Keratinocyte (primary cell): ENCODE measurements at regions not wholly inside any gene's neighbourhood (a gene's known extent, or its start where the extent isn't known, plus 50 kb on each side); places are given as distances from the start of the nearest gene placed in this dataset.

Experiments
- DNase-seq: peaks from one replicate; pipeline ENCODE4 v3.0.0-alpha.2; 2011; ENCODE audit warnings: low read depth, missing footprints, low spot score
- FAIRE-seq: peaks from 2 replicates; lab custom pipeline; 2011; peaks lifted over from hg19 to GRCh38; lab: Jason Lieb, UNC
- H2AFZ ChIP-seq: 2 replicates; pipeline ENCODE4 v1.6.0; 2012; ENCODE audit warnings: low read length, control low read depth, inconsistent platforms; ENCODE audit not compliant: control insufficient read depth
- H3K27ac ChIP-seq: 2 replicates; pipeline ENCODE4 v1.5.1; 2011; ENCODE audit warnings: low read length; ENCODE audit not compliant: control insufficient read depth, insufficient read depth
- H3K27me3 ChIP-seq: 3 replicates; pipeline ENCODE4 v1.6.0; 2011; ENCODE audit warnings: low read length; ENCODE audit not compliant: control insufficient read depth, insufficient read depth; ENCODE audit errors: extremely low read depth
- H3K36me3 ChIP-seq, 2 experiments: 2 replicates in 1 of 2; 3 replicates in 1 of 2; pipeline ENCODE4 v1.5.1; 2011; ENCODE audit warnings: low read length in 2 of 2, mild to moderate bottlenecking in 1 of 2; ENCODE audit not compliant: control insufficient read depth in 2 of 2, insufficient read depth in 2 of 2; ENCODE audit errors: extremely low read depth in 1 of 2
- H3K4me1 ChIP-seq: 3 replicates; pipeline ENCODE4 v1.5.1; 2011; ENCODE audit warnings: low read length; ENCODE audit not compliant: control insufficient read depth, insufficient read depth; ENCODE audit errors: extremely low read depth
- H3K4me2 ChIP-seq: 3 replicates; pipeline ENCODE4 v1.6.0; 2011; ENCODE audit warnings: low read depth, low read length; ENCODE audit not compliant: control insufficient read depth, insufficient read depth; ENCODE audit errors: extremely low read depth
- H3K4me3 ChIP-seq, 3 experiments: fragments of 200-600 bp in 1 of 3; sonication (generic) in 1 of 3; 2 replicates in 2 of 3; 3 replicates in 1 of 3; pipeline ENCODE4 v1.5.1; 2011 to 2016; ENCODE audit warnings: low read length in 3 of 3, mild to moderate bottlenecking in 3 of 3, control low read depth in 2 of 3, inconsistent platforms in 1 of 3, low read depth in 1 of 3, mixed read lengths in 1 of 3, mixed run types in 1 of 3, moderate library complexity in 1 of 3; ENCODE audit not compliant: control insufficient read depth in 2 of 3, insufficient read depth in 2 of 3; ENCODE audit errors: extremely low read depth in 1 of 3
- H3K79me2 ChIP-seq: 2 replicates; pipeline ENCODE4 v1.6.0; 2012; ENCODE audit warnings: low read length; ENCODE audit not compliant: control insufficient read depth, insufficient read depth
- H3K9ac ChIP-seq: 3 replicates; pipeline ENCODE4 v1.6.0; 2011; ENCODE audit warnings: low read length; ENCODE audit not compliant: control insufficient read depth, insufficient read depth; ENCODE audit errors: extremely low read depth
- H3K9me1 ChIP-seq: 3 replicates; pipeline ENCODE4 v1.6.0; 2011; ENCODE audit warnings: low read length; ENCODE audit not compliant: control insufficient read depth, insufficient read depth; ENCODE audit errors: extremely low read depth
- H3K9me3 ChIP-seq: 2 replicates; pipeline ENCODE4 v1.5.1; 2012; ENCODE audit warnings: low read depth, low read length; ENCODE audit not compliant: control insufficient read depth
- H4K20me1 ChIP-seq: 3 replicates; pipeline ENCODE4 v1.6.0; 2011; ENCODE audit warnings: low read length; ENCODE audit not compliant: control insufficient read depth, insufficient read depth; ENCODE audit errors: extremely low read depth
- EZH2 ChIP-seq: IDR thresholded peaks from one replicate; pipeline ENCODE4 v1.6.1; 2012; ENCODE audit warnings: inconsistent platforms, mild to moderate bottlenecking, low read length, moderate library complexity
- dilution Hi-C: fragments of 300-500 bp; cut with MboI; formaldehyde crosslinking; loops from one replicate; pipeline ENCODE4 v1.7.0; 2020; ENCODE audit warnings: low sequenced_read_pairs; ENCODE audit not compliant: extremely low pct_ligation_motif_present
- TF ChIP-seq, protein P1 (sequence below), 3 experiments: IDR thresholded peaks in 1 of 3; conservative IDR thresholded peaks in 1 of 3; optimal IDR thresholded peaks in 1 of 3; 2 replicates in 2 of 3; 3 replicates in 1 of 3; pipeline versions ENCODE3 to v1.5.1; 2011; ENCODE audit warnings: low read length in 3 of 3, mild to moderate bottlenecking in 3 of 3, moderate library complexity in 2 of 3, control low read depth in 1 of 3, inconsistent platforms in 1 of 3; ENCODE audit not compliant: insufficient read depth in 2 of 3; ENCODE audit errors: extremely low read depth in 1 of 3

GRCh38 chr1:193974286-193974798, 787.9 kb upstream of the B3GALT2 start:
- H3K9me1 ChIP-seq = no peaks in the 10 kb centered on the region
- no peaks in the 10 kb centered on the region for H3K9me3 ChIP-seq
- no peaks in the 10 kb centered on the region for H3K4me1 ChIP-seq
- no peaks in the 10 kb centered on the region for H3K79me2 ChIP-seq
- H3K4me3 ChIP-seq = no peak overlapping the region
- FAIRE-seq (no peak), DNase-seq (no peak)
- TF ChIP-seq EZH2 = no peak
- TF ChIP-seq, protein P1, sequence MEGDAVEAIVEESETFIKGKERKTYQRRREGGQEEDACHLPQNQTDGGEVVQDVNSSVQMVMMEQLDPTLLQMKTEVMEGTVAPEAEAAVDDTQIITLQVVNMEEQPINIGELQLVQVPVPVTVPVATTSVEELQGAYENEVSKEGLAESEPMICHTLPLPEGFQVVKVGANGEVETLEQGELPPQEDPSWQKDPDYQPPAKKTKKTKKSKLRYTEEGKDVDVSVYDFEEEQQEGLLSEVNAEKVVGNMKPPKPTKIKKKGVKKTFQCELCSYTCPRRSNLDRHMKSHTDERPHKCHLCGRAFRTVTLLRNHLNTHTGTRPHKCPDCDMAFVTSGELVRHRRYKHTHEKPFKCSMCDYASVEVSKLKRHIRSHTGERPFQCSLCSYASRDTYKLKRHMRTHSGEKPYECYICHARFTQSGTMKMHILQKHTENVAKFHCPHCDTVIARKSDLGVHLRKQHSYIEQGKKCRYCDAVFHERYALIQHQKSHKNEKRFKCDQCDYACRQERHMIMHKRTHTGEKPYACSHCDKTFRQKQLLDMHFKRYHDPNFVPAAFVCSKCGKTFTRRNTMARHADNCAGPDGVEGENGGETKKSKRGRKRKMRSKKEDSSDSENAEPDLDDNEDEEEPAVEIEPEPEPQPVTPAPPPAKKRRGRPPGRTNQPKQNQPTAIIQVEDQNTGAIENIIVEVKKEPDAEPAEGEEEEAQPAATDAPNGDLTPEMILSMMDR (optimal IDR thresholded peaks at IDR 0.05 in 1 of 3, IDR thresholded peaks at IDR 0.05 in 1 of 3, conservative IDR thresholded peaks at IDR 0.05 in 1 of 3; ENCODE audit: extremely low read depth in 1 of 3, insufficient read depth in 2 of 3, low read length in 3 of 3) = no peak
- H4K20me1 ChIP-seq = no peaks in the 10 kb centered on the region
- no peak overlapping the region for H3K27ac ChIP-seq
- no peaks in the 10 kb centered on the region for H3K27me3 ChIP-seq
- dilution Hi-C loops = no loop called here
- no peaks in the 10 kb centered on the region for H3K36me3 ChIP-seq
- no peak overlapping the region for H3K4me2 ChIP-seq
- H3K9ac ChIP-seq = no peak overlapping the region
- no peak overlapping the region for H2AFZ ChIP-seq

GRCh38 chr1:193973428-193973827, 787.0 kb upstream of the B3GALT2 start:
- Histone ChIP-seq H3K4me2 (no peak overlapping the region), H3K9me3 (no peaks in the 10 kb centered on the region), H3K79me2 (no peaks in the 10 kb centered on the region), H3K36me3 (no peaks in the 10 kb centered on the region), H3K27me3 (no peaks in the 10 kb centered on the region), H2AFZ (no peak overlapping the region), H3K4me3 (no peak overlapping the region), H3K4me1 (no peaks in the 10 kb centered on the region), H3K9me1 (no peaks in the 10 kb centered on the region), H3K9ac (no peak overlapping the region), H3K27ac (no peak overlapping the region), H4K20me1 (no peaks in the 10 kb centered on the region)
- TF ChIP-seq, protein P1 (optimal IDR thresholded peaks at IDR 0.05 in 1 of 3, IDR thresholded peaks at IDR 0.05 in 1 of 3, conservative IDR thresholded peaks at IDR 0.05 in 1 of 3; ENCODE audit: extremely low read depth in 1 of 3, insufficient read depth in 2 of 3, low read length in 3 of 3) = no peak
- TF ChIP-seq EZH2 = no peak
- dilution Hi-C loops = no loop called here
- FAIRE-seq (no peak), DNase-seq (no peak)
